GM18867 (cell line): ENCODE measurements at regions not wholly inside any gene's neighbourhood (a gene's known extent, or its start where the extent isn't known, plus 50 kb on each side); places are given as distances from the start of the nearest gene placed in this dataset.

Source experiments
- ATAC-seq: cut with Tn5 transposase; IDR thresholded peaks from one replicate; pipeline ENCODE4 v1.9.1; 2021; ENCODE audit warnings: mild to moderate bottlenecking, moderate library complexity; ENCODE audit not compliant: unreplicated experiment

DNA sequence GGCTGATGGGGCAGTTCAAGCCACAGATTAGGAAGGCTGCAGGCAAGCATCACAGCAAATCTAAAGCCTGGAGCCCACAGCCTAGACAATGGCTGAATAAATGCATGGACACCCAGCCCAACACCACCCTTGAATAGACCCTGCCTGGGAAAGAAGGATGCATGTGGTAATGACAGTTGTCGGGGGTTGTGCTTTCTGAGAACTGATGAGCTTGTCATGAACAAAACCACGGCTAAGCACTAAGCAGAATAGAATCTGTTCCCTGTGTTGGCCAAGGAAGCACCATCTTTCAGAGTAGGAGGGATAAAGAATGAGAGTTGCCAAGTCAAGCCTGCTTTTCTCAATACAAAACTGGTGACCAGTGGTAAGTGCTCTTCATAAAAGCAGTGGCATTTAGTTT, 66.1 kb upstream of the JCAD start:
- ATAC-seq, result no peak

GRCh38 chr10:30124704-30125103, 65.3 kb upstream of the JCAD start:
- ATAC-seq, result no peak

DNA sequence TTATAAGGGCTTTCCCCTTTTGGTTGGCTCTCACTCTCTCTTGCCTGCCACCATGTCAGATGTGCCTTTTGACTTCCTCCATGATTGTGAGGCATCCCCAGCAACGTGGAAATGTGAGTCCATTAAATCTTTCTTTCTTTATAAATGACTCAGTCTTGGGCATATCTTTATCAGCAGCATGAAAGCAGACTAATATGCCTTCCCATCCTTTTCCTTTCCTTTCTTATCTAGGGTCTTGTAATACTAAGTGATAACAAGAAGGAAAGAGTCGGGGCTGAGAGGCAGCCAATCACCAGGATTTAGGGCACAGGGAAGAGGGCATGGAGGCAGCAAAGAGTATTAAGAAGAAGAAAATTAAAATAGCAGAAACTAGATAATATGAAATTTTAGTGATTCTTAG, 62.0 kb upstream of the JCAD start:
- ATAC-seq, result no peak

- no peak for ATAC-seq
These were observed 59.2 kb upstream of the JCAD start for GRCh38 chr10:30118590-30118989.

DNA sequence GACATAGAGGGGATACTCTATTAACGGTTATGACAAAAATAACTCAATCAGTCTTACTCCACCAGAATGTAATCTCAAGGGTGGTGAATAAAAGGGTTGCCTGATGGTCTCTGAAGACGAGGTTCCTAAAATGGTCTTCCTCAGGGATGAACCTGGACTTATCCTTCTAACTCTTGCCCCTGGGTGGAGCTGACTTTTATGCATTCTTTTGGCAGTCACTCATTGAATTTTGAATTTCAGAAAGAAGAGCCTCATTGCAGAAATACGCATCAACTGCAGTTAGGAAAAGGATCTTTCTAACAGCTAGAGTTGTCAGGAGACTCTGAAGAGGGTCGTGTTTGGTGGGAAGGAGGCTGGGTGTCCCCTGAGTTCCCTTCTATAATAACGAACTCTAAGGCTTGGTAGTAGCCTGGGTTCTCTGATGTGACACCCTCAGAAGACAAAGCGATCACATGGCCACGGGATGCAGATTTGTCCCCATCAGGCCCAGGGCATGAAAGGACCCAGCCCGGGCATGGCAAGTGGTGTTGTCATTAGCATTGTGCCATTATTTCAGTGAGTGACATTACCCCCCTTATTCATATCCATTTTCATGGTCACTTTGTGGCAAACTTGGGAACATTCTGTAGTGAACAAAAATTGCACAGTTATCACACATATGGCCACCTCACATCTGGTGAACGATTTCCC, 58.6 kb upstream of the JCAD start:
- no peak for ATAC-seq

GRCh38 chr10:30116041-30116491, 56.7 kb upstream of the JCAD start:
- ATAC-seq, result no peak

DNA sequence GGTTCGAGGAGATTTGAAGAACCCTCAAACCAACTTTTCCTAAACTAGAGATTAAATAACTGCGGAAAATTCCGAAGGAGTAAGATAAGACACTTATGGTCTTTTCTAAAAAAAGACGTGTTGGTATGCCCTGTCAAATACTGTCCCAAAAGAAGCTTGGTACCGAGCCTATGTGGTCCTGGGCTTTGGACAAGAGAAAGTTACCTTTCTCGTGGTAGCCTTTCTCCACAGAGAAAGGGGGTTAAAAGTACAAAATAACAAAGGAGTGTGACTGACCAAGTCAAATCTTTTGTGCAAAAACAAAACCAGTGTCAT, 56.2 kb upstream of the JCAD start:
- no peak for ATAC-seq

- ATAC-seq, result no peak
These were observed 55.7 kb upstream of the JCAD start for GRCh38 chr10:30114881-30115625.

DNA sequence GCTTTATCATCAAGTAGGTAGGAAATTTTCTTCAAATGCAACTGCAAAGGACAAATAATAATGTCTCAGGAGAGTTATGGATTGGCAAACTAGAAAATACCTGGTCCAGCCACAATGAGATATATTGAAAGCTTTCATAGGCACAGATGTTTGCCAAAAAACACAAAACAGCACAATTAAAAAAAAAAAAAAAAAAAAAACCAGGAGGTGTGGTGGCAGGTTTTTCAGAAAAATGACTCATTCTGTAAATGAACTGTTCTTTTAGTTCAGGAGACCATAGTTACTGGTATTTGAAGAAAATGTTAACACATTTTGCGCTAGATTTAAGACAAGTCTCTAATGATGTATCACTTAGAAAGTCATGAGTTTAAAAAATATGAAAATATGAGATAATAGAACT, 55.0 kb upstream of the JCAD start:
- no peak for ATAC-seq

- ATAC-seq, result no peak
These were observed 52.1 kb upstream of the JCAD start for GRCh38 chr10:30111340-30112022.
